ENCODE measurements at regions not wholly inside any gene's neighbourhood (a gene's known extent, or its start where the extent isn't known, plus 50 kb on each side); places are given as distances from the start of the nearest gene placed in this dataset.

GRCh38 chr3:177512945-177513814 lies 315.9 kb upstream of the TBL1XR1 start:
- intact Hi-C loops (cut with DNase I; ENCODE audit: low total_unique reads) = no loop called here
- H3K9me3 ChIP-seq = no peaks in the 10 kb centered on the region
- H3K27me3 ChIP-seq = no peaks in the 10 kb centered on the region
- TF ChIP-seq POLR2A (IDR thresholded peaks at IDR 0.05) (no peak), CTCF (IDR thresholded peaks at IDR 0.05) (no peak), POLR2AphosphoS5 (IDR thresholded peaks at IDR 0.05) (no peak)
- H3K4me1 ChIP-seq = no peaks in the 10 kb centered on the region
- no peak overlapping the region for H3K27ac ChIP-seq
- no peaks in the 10 kb centered on the region for H3K36me3 ChIP-seq
- no peak for DNase-seq (ENCODE audit: low spot score in 2 of 2)
- H3K4me3 ChIP-seq = no peak overlapping the region

DNA sequence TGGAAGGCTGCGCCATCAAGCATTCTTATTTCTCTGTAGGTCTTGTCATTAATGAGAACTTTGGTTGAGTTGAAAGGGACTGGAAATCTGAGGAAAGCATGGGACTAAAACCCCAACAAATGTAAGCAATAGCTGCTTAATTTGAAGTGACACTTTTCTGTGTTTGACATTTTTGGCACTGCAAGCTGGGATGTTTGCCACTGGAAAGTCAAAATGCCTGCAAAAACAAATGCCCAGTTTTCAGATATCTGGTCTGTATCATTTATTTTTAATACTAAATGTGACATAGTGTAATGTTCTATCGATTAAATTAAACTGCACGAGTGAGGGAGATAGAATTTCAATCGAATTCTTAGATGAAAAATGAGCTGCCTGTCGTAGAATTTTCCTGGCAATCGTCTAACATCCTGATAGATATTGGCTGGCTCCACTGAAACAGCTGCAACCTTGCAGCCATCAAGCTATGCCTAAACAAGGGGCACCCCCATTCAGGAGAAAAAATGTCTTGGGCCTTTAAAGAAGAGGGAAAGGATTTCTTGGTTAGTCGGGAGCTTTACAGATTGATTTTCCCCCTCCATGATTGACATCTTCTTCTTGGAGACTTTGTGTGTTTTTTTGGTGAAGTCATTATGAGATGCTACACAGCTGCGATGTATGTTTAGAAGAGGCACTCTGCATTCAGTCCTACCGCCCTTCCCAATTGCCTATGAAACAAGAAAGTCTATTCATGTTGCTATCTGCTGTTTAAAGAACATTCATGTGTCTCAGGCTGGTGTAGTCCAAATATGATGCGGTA lies 316.7 kb upstream of the TBL1XR1 start:
- TF ChIP-seq POLR2A (IDR thresholded peaks at IDR 0.05) (no peak), POLR2AphosphoS5 (IDR thresholded peaks at IDR 0.05) (no peak), CTCF (IDR thresholded peaks at IDR 0.05) (no peak)
- Histone ChIP-seq H3K27ac (no peak overlapping the region), H3K36me3 (no peaks in the 10 kb centered on the region), H3K27me3 (no peaks in the 10 kb centered on the region), H3K4me1 (no peaks in the 10 kb centered on the region), H3K4me3 (no peak overlapping the region), H3K9me3 (no peaks in the 10 kb centered on the region)
- intact Hi-C loops (cut with DNase I; ENCODE audit: low total_unique reads) = no loop called here
- no peak for DNase-seq (ENCODE audit: low spot score in 2 of 2)

GRCh38 chr3:177514611-177515499 lies 317.6 kb upstream of the TBL1XR1 start:
- intact Hi-C loops (cut with DNase I; ENCODE audit: low total_unique reads) = no loop called here
- no peak for DNase-seq (ENCODE audit: low spot score in 2 of 2)
- no peak overlapping the region for H3K27ac ChIP-seq
- H3K4me3 ChIP-seq = no peak overlapping the region
- H3K9me3 ChIP-seq = no peaks in the 10 kb centered on the region
- no peaks in the 10 kb centered on the region for H3K4me1 ChIP-seq
- no peaks in the 10 kb centered on the region for H3K36me3 ChIP-seq
- H3K27me3 ChIP-seq = no peaks in the 10 kb centered on the region
- TF ChIP-seq POLR2AphosphoS5 (IDR thresholded peaks at IDR 0.05) (no peak), POLR2A (IDR thresholded peaks at IDR 0.05) (no peak), CTCF (IDR thresholded peaks at IDR 0.05) (no peak)

- H3K4me3 ChIP-seq = no peak overlapping the region
- no peaks in the 10 kb centered on the region for H3K36me3 ChIP-seq
- TF ChIP-seq POLR2AphosphoS5 (IDR thresholded peaks at IDR 0.05) (no peak), POLR2A (IDR thresholded peaks at IDR 0.05) (no peak), CTCF (IDR thresholded peaks at IDR 0.05) (no peak)
- H3K27me3 ChIP-seq = no peaks in the 10 kb centered on the region
- no peaks in the 10 kb centered on the region for H3K9me3 ChIP-seq
- peak overlapping the region; percentile 9 to 77 for H3K27ac ChIP-seq
- H3K4me1 ChIP-seq = no peaks in the 10 kb centered on the region
- intact Hi-C loops (cut with DNase I; ENCODE audit: low total_unique reads) = no loop called here
- DNase-seq (ENCODE audit: low spot score in 2 of 2) = no peak
Observed at GRCh38 chr3:177515786-177516157, 318.5 kb upstream of the TBL1XR1 start.

All from breast epithelium (tissue), 4 donors.